ENCODE measurements at regions not wholly inside any gene's neighbourhood (a gene's known extent, or its start where the extent isn't known, plus 50 kb on each side); places are given as distances from the start of the nearest gene placed in this dataset.
"Not testable (repeated sequence)": the region's sequence is repeated elsewhere in the genome, so short reads cannot be mapped to it uniquely, and the experiment has no call there.

DNA sequence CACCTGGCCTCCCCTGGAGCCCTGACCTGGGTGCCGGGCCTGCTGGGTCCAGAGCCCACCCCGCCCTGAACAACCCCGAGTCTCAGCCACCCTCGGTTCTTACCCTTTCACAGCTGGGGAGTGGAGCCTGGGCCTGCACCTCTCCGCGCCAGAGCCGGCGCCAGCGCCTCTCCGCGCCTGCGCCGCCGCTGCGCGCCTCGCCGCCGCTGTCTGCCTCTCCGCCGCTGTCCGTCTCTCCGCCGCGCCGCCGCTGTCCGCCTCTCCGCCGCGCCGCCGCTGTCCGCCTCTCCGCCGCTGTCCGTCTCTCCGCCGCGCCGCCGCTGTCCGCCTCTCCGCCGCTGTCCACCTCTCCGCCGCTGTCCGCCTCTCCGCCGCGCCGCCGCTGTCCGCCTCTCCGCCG lies 326.9 kb upstream of the PLGLB1 start:
- H3K9me3 ChIP-seq; H3K4me3 ChIP-seq; DNase-seq; H3K27me3 ChIP-seq; intact Hi-C loops (cut with DNase I; ENCODE audit: low total_unique reads); H3K27ac ChIP-seq; H3K36me3 ChIP-seq; H3K4me1 ChIP-seq; in situ Hi-C loops (cut with MboI; ENCODE audit: low pct_ligation_motif_present in 1 of 4, low pct_unique_long_range_greater_than_20kb in 1 of 4, low sequenced_read_pairs in 3 of 4): not testable (repeated sequence)
- 82% methylated on average over 19 of the region's 56 CpGs; no CpG with 5 or more reads in 1 of the 2 donors for WGBS, 2 donors (ENCODE audit: low coverage in 1 of 2)

- intact Hi-C loops (cut with DNase I; ENCODE audit: low total_unique reads); H3K27ac ChIP-seq; DNase-seq; H3K9me3 ChIP-seq; H3K36me3 ChIP-seq; in situ Hi-C loops (cut with MboI; ENCODE audit: low pct_ligation_motif_present in 1 of 4, low pct_unique_long_range_greater_than_20kb in 1 of 4, low sequenced_read_pairs in 3 of 4); H3K4me3 ChIP-seq; H3K4me1 ChIP-seq; H3K27me3 ChIP-seq: not testable (repeated sequence)
- 100% methylated on average over 12 of the region's 53 CpGs; no CpG with 5 or more reads in 1 of the 2 donors for WGBS, 2 donors (ENCODE audit: low coverage in 1 of 2)
These were observed 327.4 kb upstream of the PLGLB1 start for GRCh38 chr2:87349006-87349405.

DNA sequence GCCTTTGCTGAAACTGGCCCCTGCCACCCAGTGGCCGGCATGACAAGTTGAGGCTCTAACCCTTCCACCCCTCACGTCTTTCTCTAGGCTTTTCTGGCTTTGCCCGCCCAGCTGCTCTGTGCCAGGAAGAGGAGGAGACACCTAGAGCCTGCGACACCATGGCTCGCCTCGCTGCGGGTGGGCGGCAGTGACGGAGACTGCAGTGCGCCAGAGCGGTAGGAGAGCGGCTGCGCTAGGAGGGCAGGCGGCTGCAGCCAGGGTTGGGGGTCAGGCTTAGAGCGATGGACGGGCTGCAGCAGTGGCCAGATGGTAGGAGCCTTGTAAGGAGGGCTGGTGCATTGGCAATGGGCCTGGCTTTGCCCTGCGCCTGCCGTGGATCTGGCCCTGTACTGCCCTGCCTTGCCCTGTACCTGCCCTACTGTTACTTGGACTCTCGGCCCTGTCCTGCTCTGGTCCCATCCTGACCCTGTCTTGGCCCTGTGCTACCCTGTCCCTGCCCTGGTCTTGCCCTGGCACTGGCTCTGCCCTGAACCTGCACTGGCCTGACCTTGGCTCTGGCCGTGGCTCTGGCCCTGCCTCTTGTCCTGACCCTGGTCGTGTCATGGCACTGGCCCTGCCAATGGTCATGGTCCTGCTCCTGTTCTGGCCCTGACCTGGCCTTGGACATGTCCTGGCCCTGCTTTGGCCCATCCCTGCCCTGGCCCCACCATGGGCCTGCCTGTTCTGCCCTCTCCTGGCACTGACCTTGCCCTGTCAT lies 330.7 kb upstream of the PLGLB1 start:
- H3K27ac ChIP-seq; in situ Hi-C loops (cut with MboI; ENCODE audit: low pct_ligation_motif_present in 1 of 4, low pct_unique_long_range_greater_than_20kb in 1 of 4, low sequenced_read_pairs in 3 of 4); H3K27me3 ChIP-seq; H3K4me1 ChIP-seq; DNase-seq; H3K4me3 ChIP-seq; H3K9me3 ChIP-seq; intact Hi-C loops (cut with DNase I; ENCODE audit: low total_unique reads); H3K36me3 ChIP-seq: not testable (repeated sequence)
- 87% methylated on average over 16 of the region's 21 CpGs; no CpG with 5 or more reads in 1 of the 2 donors for WGBS, 2 donors (ENCODE audit: low coverage in 1 of 2)

GRCh38 chr2:87353408-87353807 lies 331.8 kb upstream of the PLGLB1 start:
- intact Hi-C loops (cut with DNase I; ENCODE audit: low total_unique reads); H3K27ac ChIP-seq; H3K4me1 ChIP-seq; H3K36me3 ChIP-seq; H3K27me3 ChIP-seq; H3K9me3 ChIP-seq; in situ Hi-C loops (cut with MboI; ENCODE audit: low pct_ligation_motif_present in 1 of 4, low pct_unique_long_range_greater_than_20kb in 1 of 4, low sequenced_read_pairs in 3 of 4); DNase-seq; H3K4me3 ChIP-seq: not testable (repeated sequence)
- WGBS, 2 donors (ENCODE audit: low coverage in 1 of 2): 91% methylated on average over 6 of the region's 10 CpGs; no CpG with 5 or more reads in 1 of the 2 donors

GRCh38 chr2:87354102-87354501 lies 332.5 kb upstream of the PLGLB1 start:
- H3K36me3 ChIP-seq; H3K27me3 ChIP-seq; intact Hi-C loops (cut with DNase I; ENCODE audit: low total_unique reads); H3K4me1 ChIP-seq; in situ Hi-C loops (cut with MboI; ENCODE audit: low pct_ligation_motif_present in 1 of 4, low pct_unique_long_range_greater_than_20kb in 1 of 4, low sequenced_read_pairs in 3 of 4); DNase-seq; H3K27ac ChIP-seq; H3K9me3 ChIP-seq; H3K4me3 ChIP-seq: not testable (repeated sequence)
- 90% methylated on average over 2 of the region's 6 CpGs; no CpG with 5 or more reads in 1 of the 2 donors for WGBS, 2 donors (ENCODE audit: low coverage in 1 of 2)

GRCh38 chr2:87360250-87360649 lies 338.6 kb upstream of the PLGLB1 start:
- H3K4me1 ChIP-seq; H3K27ac ChIP-seq; H3K36me3 ChIP-seq; H3K9me3 ChIP-seq; in situ Hi-C loops (cut with MboI; ENCODE audit: low pct_ligation_motif_present in 1 of 4, low pct_unique_long_range_greater_than_20kb in 1 of 4, low sequenced_read_pairs in 3 of 4); intact Hi-C loops (cut with DNase I; ENCODE audit: low total_unique reads); H3K27me3 ChIP-seq; DNase-seq; H3K4me3 ChIP-seq: not testable (repeated sequence)

- H3K4me1 ChIP-seq; H3K4me3 ChIP-seq; intact Hi-C loops (cut with DNase I; ENCODE audit: low total_unique reads): not testable (repeated sequence)
These were observed 339.3 kb upstream of the PLGLB1 start for GRCh38 chr2:87360927-87361326.

DNA sequence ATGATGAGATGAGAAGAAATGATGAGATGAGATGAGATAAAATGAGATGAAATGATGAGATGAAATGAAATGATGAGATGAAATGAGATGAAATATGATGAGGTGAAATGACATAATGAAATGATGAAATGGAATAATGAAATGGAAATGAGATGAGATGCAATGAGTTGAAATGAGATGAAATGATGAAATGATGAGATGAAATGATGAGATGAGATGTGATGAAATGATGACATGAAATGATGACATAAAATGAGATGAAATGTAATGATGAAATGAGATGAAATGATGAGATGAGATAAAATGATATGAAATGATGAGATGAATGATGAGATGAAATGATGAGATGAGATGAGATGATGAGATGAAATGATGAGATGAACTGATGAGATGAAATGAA lies 340.2 kb upstream of the PLGLB1 start:
- H3K4me3 ChIP-seq; H3K27ac ChIP-seq; H3K9me3 ChIP-seq; H3K36me3 ChIP-seq; H3K4me1 ChIP-seq; in situ Hi-C loops (cut with MboI; ENCODE audit: low pct_ligation_motif_present in 1 of 4, low pct_unique_long_range_greater_than_20kb in 1 of 4, low sequenced_read_pairs in 3 of 4); intact Hi-C loops (cut with DNase I; ENCODE audit: low total_unique reads); DNase-seq; H3K27me3 ChIP-seq: not testable (repeated sequence)

More at GRCh38 chr2:87360927-87361326, 339.3 kb upstream of the PLGLB1 start:
- WGBS, 2 donors (ENCODE audit: low coverage in 1 of 2): 86 to 88% methylated on average over 1 of the region's 2 CpGs
- H3K27me3 ChIP-seq; H3K36me3 ChIP-seq; H3K27ac ChIP-seq; in situ Hi-C loops (cut with MboI; ENCODE audit: low pct_ligation_motif_present in 1 of 4, low pct_unique_long_range_greater_than_20kb in 1 of 4, low sequenced_read_pairs in 3 of 4); DNase-seq; H3K9me3 ChIP-seq: not testable (repeated sequence)

GRCh38 chr2:87364379-87364778 lies 342.7 kb upstream of the PLGLB1 start:
- H3K9me3 ChIP-seq; H3K4me3 ChIP-seq; H3K27me3 ChIP-seq; DNase-seq; intact Hi-C loops (cut with DNase I; ENCODE audit: low total_unique reads); H3K4me1 ChIP-seq; H3K27ac ChIP-seq; H3K36me3 ChIP-seq; in situ Hi-C loops (cut with MboI; ENCODE audit: low pct_ligation_motif_present in 1 of 4, low pct_unique_long_range_greater_than_20kb in 1 of 4, low sequenced_read_pairs in 3 of 4): not testable (repeated sequence)

DNA sequence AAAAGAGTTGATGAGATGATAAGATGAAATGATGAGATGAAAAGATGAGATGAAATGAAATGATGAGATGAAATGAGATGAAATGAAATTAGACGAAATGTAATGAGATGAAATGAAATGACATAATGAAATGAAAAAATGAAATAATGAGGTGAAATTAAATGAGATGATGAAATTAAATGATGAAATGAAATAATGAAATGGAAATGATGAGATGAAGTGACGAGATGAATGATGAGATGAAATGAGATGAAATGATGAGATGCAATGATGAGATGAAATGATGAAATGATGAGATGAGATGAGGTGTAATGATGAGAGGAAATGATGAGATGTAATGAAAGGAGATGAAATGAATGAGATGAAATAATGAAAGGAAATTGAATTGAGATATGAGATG lies 343.4 kb upstream of the PLGLB1 start:
- H3K27ac ChIP-seq; H3K9me3 ChIP-seq; DNase-seq; H3K4me1 ChIP-seq; in situ Hi-C loops (cut with MboI; ENCODE audit: low pct_ligation_motif_present in 1 of 4, low pct_unique_long_range_greater_than_20kb in 1 of 4, low sequenced_read_pairs in 3 of 4); H3K36me3 ChIP-seq; H3K27me3 ChIP-seq; intact Hi-C loops (cut with DNase I; ENCODE audit: low total_unique reads); H3K4me3 ChIP-seq: not testable (repeated sequence)
- 71 to 84% methylated on average over 2 of the region's 2 CpGs for WGBS, 2 donors (ENCODE audit: low coverage in 1 of 2)

DNA sequence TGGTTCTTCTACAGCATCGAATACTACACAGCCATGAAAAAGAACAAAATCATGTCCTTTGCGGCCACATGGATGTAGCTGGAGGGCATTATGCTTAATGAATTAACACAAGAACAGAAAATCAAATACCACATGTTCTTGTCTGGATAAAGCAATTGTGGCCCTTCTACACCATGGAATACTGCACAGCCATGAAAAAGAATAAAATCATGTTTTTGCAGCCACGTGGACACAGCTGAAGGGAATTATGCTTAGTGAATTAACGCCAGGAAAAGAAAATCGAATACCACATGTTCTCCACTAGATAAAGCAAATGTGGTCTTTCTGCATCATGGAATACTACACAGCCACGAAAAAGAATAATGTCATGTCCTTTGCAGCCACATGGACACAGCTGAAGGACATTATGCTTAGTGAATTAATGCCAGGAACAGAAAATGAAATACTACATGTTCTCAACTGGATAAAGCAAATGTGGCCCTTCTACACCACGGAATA lies 361.8 kb upstream of the PLGLB2 start:
- H3K27ac ChIP-seq; in situ Hi-C loops (cut with MboI; ENCODE audit: low pct_ligation_motif_present in 1 of 4, low pct_unique_long_range_greater_than_20kb in 1 of 4, low sequenced_read_pairs in 3 of 4); DNase-seq; H3K9me3 ChIP-seq; H3K36me3 ChIP-seq; H3K27me3 ChIP-seq; H3K4me3 ChIP-seq; intact Hi-C loops (cut with DNase I; ENCODE audit: low total_unique reads); H3K4me1 ChIP-seq: not testable (repeated sequence)
- WGBS, 2 donors (ENCODE audit: low coverage in 1 of 2): 82 to 87% methylated on average over 4 to 6 of the region's 7 CpGs
